ENCODE measurements at regions not wholly inside any gene's neighbourhood (a gene's known extent, or its start where the extent isn't known, plus 50 kb on each side); places are given as distances from the start of the nearest gene placed in this dataset.

- FAIRE-seq (no peak), DNase-seq (ENCODE audit: low read depth, low spot score) (no peak)
- no peaks in the 10 kb centered on the region for H3K4me1 ChIP-seq (ENCODE audit: control insufficient read depth, extremely low read depth, insufficient read depth, low read length)
- H3K9me3 ChIP-seq (ENCODE audit: control insufficient read depth, low read depth, low read length) = peaks cover 5% of the 10 kb centered on the region
- no peaks in the 10 kb centered on the region for H3K79me2 ChIP-seq (ENCODE audit: control insufficient read depth, insufficient read depth, low read length)
- H3K4me2 ChIP-seq (ENCODE audit: control insufficient read depth, extremely low read depth, insufficient read depth, low read depth, low read length) = no peak overlapping the region
- no peak overlapping the region for H3K4me3 ChIP-seq (ENCODE audit: control insufficient read depth in 2 of 3, extremely low read depth in 1 of 3, insufficient read depth in 2 of 3, low read depth in 1 of 3, low read length in 3 of 3)
- dilution Hi-C loops (cut with MboI; ENCODE audit: extremely low pct_ligation_motif_present, low sequenced_read_pairs) = no loop called here
- H4K20me1 ChIP-seq (ENCODE audit: control insufficient read depth, extremely low read depth, insufficient read depth, low read length) = no peaks in the 10 kb centered on the region
- H3K27me3 ChIP-seq (ENCODE audit: control insufficient read depth, extremely low read depth, insufficient read depth, low read length) = peaks cover 6% of the 10 kb centered on the region
- no peaks in the 10 kb centered on the region for H3K36me3 ChIP-seq (ENCODE audit: control insufficient read depth in 2 of 2, extremely low read depth in 1 of 2, insufficient read depth in 2 of 2, low read length in 2 of 2)
- H3K27ac ChIP-seq (ENCODE audit: control insufficient read depth, insufficient read depth, low read length) = no peak overlapping the region
- H2AFZ ChIP-seq (ENCODE audit: control insufficient read depth, low read length) = no peak overlapping the region
- TF ChIP-seq EZH2 (IDR thresholded peaks at IDR 0.05; ENCODE audit: low read length) (no peak), CTCF (optimal IDR thresholded peaks at IDR 0.05 in 1 of 3, IDR thresholded peaks at IDR 0.05 in 1 of 3, conservative IDR thresholded peaks at IDR 0.05 in 1 of 3; ENCODE audit: extremely low read depth in 1 of 3, insufficient read depth in 2 of 3, low read length in 3 of 3) (no peak)
- no peaks in the 10 kb centered on the region for H3K9me1 ChIP-seq (ENCODE audit: control insufficient read depth, extremely low read depth, insufficient read depth, low read length)
- no peak overlapping the region for H3K9ac ChIP-seq (ENCODE audit: control insufficient read depth, extremely low read depth, insufficient read depth, low read length)
Observed at GRCh38 chr16:73288520-73288919, 240.6 kb upstream of the ZFHX3 start.

GRCh38 chr16:73287859-73288405 is 240.0 kb upstream of the ZFHX3 start:
- TF ChIP-seq CTCF (optimal IDR thresholded peaks at IDR 0.05 in 1 of 3, IDR thresholded peaks at IDR 0.05 in 1 of 3, conservative IDR thresholded peaks at IDR 0.05 in 1 of 3; ENCODE audit: extremely low read depth in 1 of 3, insufficient read depth in 2 of 3, low read length in 3 of 3) (no peak), EZH2 (IDR thresholded peaks at IDR 0.05; ENCODE audit: low read length) (no peak)
- Histone ChIP-seq H3K9me1 (ENCODE audit: control insufficient read depth, extremely low read depth, insufficient read depth, low read length) (no peaks in the 10 kb centered on the region), H3K4me1 (ENCODE audit: control insufficient read depth, extremely low read depth, insufficient read depth, low read length) (no peaks in the 10 kb centered on the region), H3K27ac (ENCODE audit: control insufficient read depth, insufficient read depth, low read length) (no peak overlapping the region), H4K20me1 (ENCODE audit: control insufficient read depth, extremely low read depth, insufficient read depth, low read length) (no peaks in the 10 kb centered on the region), H3K4me2 (ENCODE audit: control insufficient read depth, extremely low read depth, insufficient read depth, low read depth, low read length) (no peak overlapping the region), H3K36me3 (ENCODE audit: control insufficient read depth in 2 of 2, extremely low read depth in 1 of 2, insufficient read depth in 2 of 2, low read length in 2 of 2) (no peaks in the 10 kb centered on the region), H3K79me2 (ENCODE audit: control insufficient read depth, insufficient read depth, low read length) (no peaks in the 10 kb centered on the region), H2AFZ (ENCODE audit: control insufficient read depth, low read length) (no peak overlapping the region), H3K9ac (ENCODE audit: control insufficient read depth, extremely low read depth, insufficient read depth, low read length) (no peak overlapping the region), H3K9me3 (ENCODE audit: control insufficient read depth, low read depth, low read length) (peaks cover 5% of the 10 kb centered on the region), H3K27me3 (ENCODE audit: control insufficient read depth, extremely low read depth, insufficient read depth, low read length) (peaks cover 6% of the 10 kb centered on the region), H3K4me3 (ENCODE audit: control insufficient read depth in 2 of 3, extremely low read depth in 1 of 3, insufficient read depth in 2 of 3, low read depth in 1 of 3, low read length in 3 of 3) (no peak overlapping the region)
- dilution Hi-C loops (cut with MboI; ENCODE audit: extremely low pct_ligation_motif_present, low sequenced_read_pairs) = no loop called here
- FAIRE-seq = no peak
- DNase-seq (ENCODE audit: low read depth, low spot score) = no peak

Data from keratinocyte (primary cell).